ENCODE measurements at regions not wholly inside any gene's neighbourhood (a gene's known extent, or its start where the extent isn't known, plus 50 kb on each side); places are given as distances from the start of the nearest gene placed in this dataset.

DNA sequence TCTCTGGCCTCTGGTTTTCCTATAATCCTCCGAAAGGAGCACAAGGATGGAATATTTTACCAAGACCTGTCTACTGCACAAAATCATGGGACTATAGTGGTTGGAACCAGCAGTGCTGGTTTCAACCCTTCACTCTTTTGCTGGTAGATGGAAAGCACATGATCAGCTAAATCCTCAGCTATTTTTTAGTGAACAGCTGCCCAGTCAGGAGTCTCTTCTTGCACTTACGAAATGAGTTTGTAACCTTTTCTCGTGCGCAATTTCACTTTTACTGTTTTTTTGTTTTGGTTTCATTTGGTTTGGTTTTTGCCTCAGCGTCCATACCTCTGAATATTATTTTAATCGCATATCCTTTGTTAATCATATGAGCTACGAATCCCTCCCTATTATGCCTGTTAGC is 418.5 kb upstream of the CPEB2 start:
- no peak for DNase-seq

DNA sequence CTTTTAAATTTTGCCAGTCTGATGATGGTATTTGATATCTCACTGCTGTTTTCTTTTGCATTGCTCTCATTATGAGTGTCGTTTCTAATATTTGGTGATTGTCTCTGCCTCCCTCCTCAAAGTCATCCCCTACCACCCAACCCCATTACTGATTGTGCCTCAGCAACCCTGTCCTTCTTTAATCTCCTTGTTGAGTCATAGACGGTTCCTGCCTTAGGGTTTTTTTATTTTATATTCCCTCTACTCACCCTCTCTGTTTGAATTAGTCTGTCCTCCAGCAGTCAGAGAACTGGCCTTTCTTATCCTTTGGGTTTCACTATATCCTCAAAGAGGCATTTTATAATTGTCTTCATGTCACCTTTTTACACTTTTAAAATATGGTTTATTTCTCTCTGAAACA is 409.3 kb upstream of the CPEB2 start:
- no peak for DNase-seq

DNA sequence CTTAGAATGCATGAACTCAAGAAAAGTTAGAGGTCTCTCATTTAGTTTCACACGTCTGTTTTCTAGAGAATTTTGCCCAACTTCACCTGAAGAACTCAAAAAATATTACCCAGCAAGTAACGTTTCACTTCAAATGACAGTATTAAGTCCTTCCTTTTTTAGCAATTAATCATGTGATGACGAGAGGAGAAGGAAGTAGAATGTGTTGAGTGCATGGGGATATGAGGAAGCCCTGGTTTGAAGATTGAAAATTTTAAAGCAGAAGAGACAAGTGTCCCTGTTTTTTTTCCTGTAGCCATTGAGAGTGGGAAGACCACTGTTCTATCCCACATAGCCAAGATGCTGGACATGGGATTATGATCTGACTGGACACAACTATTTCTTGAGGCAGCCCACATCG is 406.3 kb upstream of the CPEB2 start:
- DNase-seq = no peak

DNA sequence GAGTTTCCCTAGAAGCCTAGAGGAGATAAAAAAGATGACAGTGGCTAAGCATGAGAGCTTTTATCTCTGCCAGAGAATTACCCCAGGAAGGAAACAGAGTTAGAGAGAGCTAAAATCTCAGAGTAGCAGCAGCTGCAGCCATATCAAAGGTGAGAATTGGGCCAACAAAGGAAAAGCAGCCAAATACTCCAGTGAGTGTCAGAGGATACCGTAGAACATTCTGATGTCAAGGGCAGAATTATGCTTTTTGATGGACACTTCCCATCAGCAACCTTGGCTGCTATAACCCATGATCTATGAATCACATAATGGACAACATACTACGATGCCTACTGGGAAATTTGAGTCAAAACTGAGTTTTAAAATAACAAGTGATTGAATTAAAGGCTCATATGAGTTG is 405.8 kb upstream of the CPEB2 start:
- DNase-seq = no peak

DNA sequence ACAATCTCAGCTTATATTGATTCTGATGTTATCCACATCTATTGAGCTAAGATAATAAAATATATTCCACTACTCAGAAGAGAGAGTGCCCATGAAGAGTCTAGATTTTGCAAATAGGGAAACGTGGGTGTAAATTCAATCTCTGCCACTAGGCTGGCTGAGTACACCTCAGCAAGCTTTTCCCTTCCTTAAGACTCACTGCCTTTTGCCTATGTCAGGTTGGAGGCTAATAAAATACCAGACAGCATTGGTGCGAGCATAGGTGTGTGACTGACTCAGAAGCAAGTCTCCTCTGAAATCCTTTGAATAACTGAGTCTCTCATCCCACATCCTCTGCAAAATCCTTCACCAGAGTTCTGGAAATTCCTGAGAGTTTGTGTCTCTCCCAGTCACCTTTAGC is 405.4 kb upstream of the CPEB2 start:
- no peak for DNase-seq

DNA sequence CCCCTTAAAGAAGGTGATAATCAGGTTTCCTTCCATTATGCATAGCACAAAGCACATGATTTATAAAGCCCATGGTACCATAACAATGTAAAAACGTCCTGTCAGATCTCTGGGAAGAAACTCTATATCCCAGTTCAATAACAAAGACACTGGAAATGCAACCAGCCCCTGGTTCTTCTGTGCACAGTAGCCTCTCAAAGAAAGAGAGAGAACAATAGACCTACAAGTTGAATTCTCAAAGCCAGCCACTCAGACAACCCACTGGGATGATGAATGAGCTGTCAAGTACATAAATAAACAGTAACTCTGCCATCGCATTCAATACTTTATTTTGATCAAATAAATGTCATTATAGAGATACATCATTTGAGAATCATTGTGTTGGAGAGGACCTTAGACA is 400.1 kb upstream of the CPEB2 start:
- DNase-seq = no peak

DNA sequence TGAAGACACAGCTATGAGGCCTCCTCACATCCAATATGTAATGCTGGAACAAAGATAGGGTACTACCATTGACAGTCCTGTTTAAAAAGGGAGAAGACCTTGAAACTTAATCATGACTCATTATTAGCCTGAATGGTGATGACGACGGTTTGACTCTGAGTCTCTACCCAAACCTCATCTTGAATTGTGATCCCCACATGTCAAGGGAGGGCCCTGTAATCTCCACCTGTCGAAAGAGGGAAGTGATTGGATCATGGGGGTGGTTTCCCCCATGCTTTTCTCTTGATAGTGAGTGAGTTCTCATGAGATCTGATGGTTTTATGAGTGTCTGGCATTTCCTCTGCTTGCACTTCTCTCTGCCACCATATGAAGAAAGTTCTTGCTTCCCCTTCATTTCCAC is 395.3 kb upstream of the CPEB2 start:
- no peak for DNase-seq

DNA sequence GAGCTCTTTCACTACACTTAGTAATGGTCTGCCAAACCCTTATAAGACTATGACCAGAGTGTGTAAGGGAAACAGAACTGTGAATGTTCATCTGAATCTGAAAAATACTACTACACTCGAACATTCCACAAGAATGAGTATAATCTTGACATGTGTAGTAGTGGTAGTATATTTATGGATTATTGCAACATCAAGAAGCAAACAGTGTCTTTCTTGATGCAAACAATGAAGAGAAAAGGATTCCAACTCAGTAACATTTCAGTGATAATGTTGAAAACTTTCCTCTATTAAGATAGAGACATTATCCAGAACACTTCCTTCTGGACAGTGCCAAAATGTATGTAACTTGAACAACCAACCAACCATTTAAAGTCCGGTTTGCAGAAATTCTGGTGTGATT is 394.7 kb upstream of the CPEB2 start:
- no peak for DNase-seq

DNA sequence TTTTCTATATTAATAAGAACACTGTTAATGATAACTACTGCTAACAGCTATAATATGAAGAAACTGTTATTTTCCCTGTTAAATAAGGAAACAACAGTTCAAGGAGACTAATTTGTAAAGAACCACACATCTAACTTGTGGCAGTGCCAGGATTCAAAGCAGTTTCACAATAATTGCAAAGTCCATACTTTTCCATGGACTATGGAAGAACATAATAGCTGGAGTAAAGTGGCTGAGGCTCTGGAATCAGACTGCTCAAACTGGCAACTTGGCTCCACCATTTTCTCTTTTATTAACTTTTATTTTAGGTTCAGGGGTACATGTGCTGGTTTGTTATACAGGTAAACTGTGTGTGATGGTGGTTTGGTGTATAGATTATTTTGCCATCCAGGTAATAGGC is 393.7 kb upstream of the CPEB2 start:
- DNase-seq = no peak

DNA sequence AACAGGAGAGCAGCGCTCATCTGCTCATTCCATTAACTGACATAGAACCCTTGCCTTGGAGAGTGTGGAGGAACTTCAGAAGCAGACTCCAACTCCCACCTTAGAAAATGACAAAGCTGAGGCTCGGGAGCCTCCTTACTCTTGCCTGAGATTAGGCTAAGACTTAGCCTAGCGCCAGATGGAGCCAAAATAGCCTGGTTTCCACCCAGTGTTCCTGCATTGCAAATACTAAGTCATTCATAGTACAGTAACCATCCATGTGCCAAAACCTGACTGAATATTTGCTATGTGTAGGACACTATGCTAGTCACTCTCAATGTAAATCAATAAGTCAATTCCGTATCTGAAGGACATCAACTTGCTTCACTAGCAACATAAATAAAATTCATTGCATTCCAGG is 387.4 kb upstream of the CPEB2 start:
- no peak for DNase-seq

DNA sequence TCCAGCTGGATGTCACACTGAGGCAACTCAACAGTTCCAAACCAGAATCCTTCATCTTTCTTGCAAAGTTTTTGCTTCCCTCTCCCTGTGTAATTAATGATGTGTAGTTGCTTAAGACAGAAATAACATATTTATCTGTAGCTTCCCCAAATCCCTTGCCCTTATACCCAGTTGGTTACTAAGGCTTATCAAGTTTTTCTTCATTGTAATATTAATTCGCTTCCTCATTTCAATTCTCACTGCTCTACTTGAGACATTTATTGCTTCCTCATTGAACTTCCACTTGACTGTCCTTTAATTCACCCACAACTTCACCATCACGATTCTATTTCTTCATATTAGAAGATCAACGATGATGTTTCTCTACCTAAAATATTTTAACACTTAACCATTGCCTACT is 386.6 kb upstream of the CPEB2 start:
- no peak for DNase-seq

DNA sequence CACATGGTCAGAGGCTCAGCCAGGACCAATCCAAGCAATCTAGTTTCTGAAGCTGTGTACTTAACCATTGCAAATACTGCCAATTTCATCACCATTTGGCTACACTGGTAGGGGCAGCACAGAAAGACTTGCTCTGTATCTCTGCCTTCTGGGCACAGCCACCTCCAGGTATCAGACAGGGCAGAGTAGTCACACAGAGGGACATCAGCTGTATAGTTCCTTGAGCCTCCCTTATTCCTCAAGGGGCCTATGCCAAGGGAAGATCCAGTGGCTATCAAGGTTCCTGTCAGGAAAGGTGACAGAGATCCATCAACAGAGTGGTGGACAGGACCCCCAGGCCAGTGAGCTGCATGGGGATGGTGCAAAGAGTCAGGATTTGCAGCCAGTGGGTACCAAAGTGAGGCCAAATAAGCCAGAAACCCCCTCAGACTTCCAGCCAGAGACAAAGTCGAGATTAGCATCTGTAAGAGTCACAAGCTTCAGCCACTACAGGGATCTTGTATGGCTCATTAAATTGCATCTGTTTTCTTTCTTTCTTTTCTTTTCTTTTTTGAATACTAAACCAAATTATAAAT is 381.6 kb upstream of the CPEB2 start:
- no peak for DNase-seq

DNA sequence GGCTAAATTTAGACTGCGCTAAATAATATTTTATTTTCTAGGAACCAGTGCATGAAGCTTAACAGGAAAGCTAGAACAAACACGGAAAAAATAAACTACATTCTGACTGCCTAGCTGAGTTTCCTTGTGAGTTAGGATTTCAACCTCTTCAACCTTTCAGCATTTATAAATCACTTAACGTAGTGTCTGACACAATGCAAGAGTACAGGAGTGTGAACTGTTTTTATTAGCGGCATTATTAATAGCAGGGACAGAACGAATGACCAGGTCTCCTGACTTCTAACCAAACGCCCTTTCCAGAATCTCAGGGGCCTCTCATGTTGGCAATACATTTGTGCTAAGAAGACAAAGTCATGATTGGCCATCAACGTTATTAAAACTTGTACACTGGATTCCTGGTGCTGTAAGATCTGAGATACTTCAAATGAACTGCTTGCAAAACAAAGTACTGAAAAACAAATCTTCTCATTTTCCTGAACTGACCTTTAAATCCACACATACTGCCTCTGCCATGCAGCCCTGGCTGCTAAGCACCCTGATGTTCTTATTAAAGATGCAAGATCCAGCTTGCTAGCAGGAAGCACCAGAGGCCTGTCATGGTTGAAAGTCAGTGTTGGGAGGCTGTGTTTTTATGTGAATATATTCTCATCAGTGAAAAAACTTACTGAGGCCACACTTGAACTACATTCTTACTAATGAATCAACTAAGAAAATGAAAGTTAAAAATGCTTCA is 380.4 kb upstream of the CPEB2 start:
- no peak for DNase-seq

DNA sequence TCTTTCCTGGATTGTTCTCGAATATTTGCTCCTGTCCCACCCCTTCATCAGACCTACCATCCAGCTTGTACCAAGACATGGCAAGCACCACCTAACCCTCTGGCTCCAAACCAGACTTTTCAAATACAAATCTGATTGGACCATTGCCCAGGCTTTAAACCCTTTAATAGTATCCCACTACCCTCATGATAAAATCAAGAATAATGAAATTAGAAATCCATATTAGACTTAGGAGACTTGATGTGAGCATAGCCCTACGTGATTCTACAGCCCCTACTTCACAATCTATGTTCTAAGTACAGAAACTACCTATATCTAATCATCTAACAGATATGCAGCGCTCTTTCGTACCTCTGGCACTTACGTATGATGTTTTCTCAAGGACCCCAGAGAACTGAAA is 375.2 kb upstream of the CPEB2 start:
- no peak for DNase-seq

DNA sequence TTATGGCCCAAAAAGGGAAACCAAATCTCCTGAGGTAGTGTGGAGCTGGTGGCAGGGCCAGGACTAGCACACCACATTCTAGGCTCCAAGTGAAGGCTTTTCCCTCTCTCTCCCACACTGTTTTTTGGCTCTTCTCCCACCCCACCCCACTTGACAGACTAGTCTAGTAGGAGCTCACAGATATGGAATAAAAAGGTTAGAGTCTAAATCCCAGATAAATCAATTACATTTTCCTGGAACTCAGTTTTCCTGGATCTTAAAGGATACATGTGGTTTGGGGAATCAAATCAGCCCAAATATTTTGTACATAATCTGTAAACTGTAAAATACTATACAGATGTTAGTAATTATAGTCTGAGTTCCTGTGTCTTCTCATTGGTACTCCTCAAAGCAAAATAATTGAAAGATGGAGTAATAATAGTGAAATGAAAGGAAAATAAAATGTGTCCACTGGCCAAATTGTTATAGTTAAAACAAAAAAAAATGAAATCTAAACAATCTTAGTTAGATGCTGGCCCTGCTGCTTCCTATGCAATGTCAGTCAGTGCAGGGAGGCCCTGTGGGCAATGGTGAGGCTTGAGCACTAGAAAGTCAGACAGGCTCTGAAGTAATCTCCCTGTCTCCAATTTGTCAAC is 370.4 kb upstream of the CPEB2 start:
- DNase-seq = no peak

DNA sequence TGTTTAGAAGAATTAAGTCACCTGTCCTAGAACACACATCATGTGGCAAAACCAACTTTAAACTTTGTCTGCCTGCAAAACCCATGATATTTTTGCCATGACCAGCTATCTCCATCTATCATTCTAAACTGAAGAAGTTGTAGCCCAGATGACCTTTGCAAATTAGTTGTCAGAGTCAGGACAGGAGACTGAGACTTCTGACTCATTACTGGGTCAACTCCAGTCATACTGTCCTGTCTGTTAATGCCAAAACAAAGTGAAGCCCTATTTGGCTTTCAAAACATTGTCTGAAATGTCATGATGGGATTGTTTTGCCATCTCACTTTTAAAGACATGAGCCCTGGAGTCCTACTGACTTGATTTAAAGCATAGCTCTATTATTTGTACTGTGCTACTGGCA is 365.7 kb upstream of the CPEB2 start:
- DNase-seq = no peak

DNA sequence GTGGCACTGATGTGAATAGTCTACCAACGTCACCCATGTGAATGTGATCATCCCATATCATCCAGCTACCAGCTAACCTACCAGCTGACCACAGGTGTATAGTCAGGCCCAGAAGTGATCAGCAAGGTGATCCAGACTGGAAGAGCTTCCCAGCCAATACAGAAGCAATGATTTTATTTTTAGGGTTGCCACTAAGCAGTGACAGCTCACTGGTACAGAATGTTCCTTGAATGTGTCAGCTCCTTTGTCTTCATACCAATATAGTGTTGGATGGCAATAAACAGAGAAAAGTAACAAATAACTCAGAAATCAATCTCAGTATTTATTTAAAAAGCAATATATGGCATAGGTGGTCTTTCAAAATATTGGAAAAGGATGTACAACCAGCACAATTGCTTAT is 361.8 kb upstream of the CPEB2 start:
- DNase-seq = no peak

DNA sequence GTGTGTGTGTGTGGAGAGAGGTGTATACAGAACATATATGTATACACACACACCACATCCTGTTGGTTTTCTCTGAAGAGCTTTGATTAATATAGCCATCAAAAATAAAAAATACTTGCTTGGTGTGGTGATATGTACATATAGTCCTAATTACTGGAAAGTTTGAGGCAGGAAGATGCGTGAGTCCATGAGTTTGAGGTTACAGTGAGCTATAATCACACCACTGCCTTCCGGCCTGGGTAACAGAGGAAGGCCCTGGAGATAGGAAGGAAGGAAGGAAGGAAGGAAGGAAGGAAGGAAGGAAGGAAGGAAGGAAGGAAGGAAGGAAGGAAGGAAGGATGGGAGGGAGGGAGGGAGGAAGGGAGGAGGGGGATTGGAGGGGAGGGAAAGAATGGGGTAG is 360.4 kb upstream of the CPEB2 start:
- DNase-seq = no peak

DNA sequence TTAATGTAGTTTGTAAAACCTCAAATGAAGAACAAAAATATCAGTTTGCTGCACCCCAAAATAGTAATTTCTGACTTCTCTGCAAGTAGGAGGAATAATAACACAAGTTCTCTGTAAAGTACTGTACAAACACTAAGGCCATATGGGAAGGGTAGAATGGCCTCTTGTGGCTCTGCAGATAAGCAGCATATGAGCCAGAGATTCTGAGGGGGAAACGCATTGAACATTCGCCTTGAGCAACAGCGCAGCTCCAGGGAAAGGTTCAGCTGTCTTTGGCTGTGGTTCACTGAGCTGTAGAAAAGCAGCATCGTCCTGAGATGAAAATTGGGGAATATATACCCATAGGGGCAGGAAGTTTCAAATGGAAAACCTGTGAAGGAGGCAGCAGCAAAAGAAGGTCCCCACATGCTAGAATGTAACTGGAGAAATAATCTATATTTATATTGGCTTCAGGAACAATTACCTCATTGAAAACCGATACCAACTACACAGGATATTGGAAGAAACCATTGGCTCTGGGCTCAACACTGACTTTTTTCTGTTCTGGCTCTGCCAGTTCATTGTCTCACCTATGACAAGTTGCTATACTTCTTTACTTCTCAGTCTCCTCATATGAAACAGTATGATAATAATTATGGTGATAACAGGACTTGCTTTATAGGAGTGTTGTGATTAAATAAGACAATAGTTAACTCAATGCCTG is 357.6 kb upstream of the CPEB2 start:
- no peak for DNase-seq

DNA sequence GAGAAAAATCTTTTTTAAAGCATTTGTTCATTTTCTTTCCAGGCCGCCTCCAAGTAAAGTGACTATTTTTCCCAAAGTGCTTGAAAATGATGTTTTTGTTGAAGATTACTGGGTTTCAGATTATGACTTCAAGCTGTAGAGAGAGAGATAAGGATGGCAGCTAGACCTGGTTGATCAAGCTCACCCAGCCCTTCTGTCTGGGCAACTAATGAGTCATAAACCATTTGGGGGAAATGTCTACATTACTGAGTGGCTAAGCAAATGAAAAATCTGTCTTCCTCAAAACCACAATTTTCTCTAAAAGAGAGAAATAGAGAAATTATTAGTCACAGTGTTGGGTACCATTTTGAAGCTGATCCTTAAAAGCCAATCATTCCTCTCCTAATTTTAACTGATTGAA is 355.4 kb upstream of the CPEB2 start:
- DNase-seq = no peak

DNA sequence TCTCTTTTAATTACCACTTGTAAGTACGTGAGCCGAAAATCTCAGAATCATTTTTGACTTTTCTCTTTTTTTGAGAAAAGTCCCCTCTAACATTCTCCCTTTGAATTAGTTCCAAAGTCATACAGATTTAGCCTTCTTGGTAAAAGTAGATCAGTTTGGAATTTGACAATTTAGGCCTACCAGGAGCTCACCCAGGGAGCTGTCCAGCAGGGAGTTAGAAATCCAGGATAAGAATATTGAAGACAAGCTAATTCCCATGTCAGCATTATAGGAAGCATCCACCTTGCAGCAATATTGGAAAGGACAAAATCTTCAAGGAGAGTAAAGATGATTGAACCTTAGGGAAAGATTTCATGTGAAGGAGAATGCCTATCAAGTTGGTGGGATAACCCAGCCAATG is 352.2 kb upstream of the CPEB2 start:
- DNase-seq = no peak

DNA sequence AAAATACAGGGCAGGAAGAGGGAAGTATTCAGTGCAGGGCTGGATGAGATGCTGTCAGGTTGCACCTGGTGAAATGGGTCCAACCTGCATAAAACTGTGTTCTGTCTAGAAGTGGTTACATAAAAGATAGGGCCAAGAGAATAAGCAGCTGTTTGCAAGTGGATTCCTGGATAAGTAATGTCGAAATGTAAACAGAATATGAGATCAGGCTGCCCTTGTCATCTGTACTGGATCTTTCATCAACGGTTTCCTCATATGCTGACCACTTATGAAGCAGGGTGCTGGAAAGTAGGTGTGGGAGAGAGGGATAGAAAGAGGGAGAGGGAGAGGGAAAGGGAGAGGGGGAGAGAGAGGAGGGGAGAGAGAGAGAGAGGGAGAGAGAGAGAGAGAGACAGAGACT is 349.8 kb upstream of the CPEB2 start:
- no peak for DNase-seq

DNA sequence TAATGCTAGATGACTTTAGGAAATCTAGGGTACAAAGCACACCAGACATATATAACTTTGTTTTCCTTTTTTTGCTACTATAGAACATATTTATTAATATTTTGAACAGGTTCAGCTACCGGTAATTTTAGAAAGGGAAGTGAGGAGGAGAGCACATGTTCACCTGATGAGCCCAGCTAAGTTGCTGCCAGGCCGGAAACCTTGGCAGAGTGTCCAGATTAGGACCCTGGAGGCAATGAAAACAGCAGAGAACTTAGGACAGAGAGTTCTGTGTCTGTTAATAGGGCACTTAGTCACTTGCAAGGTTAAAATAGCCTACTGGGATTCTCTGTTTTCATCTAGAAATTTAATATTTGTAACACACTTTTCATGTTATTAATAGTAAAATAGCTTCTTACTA is 348.9 kb upstream of the CPEB2 start:
- DNase-seq = no peak

DNA sequence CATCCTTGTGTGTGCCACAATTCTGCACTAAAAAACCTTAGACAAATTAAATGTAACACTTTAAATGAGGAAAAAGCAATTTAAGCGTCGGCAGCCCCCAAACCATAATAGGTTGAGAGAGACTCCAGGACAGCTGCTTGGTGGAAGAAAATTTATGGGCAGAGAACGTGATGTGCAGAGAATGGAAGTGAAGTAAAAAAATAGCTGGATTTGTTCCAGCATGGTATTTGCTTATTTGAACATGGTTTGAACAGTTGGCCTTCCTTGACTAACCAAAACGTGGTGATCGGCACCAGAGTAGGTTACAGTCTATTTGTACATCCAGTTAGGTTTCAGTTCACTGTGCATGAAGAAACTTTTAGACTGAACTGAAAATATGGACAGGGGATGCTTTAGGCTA is 343.0 kb upstream of the CPEB2 start:
- no peak for DNase-seq

Measured in activated CD4-positive, alpha-beta T cell treated with anti-CD3 and anti-CD28 coated beads, Interleukin-10, Interleukin-2, amounts not matched to agents 100 ng/mL and 50 ng/mL, durations not matched to agents 16 hours and 8 hours (primary cell).